OCI-LY3 (cell line): ENCODE measurements at regions not wholly inside any gene's neighbourhood (a gene's known extent, or its start where the extent isn't known, plus 50 kb on each side); places are given as distances from the start of the nearest gene placed in this dataset.

Source experiments
- H2AFZ ChIP-seq: fragments of 200-600, 300-600 bp; shearing (Covaris generic); 2 replicates; pipeline ENCODE4 v1.6.0; 2014; ENCODE audit warnings: antibody characterized with exemption, low read depth, low read length
- H3K27ac ChIP-seq: fragments of 200-600, 300-600 bp; sonication (generic); 2 replicates; pipeline ENCODE4 v1.5.1; 2014; ENCODE audit warnings: mild to moderate bottlenecking, low read length, moderate library complexity, mixed read lengths
- H3K27me3 ChIP-seq: fragments of 200-600, 300-600 bp; sonication (generic); 2 replicates; pipeline ENCODE4 v1.6.1; 2014; ENCODE audit warnings: low read depth, low read length, mixed read lengths
- H3K36me3 ChIP-seq: fragments of 200-600, 300-600 bp; sonication (generic); replicated peaks from 2 replicates; pipeline ENCODE3; 2014; ENCODE audit warnings: low read depth, low read length, mixed read lengths
- H3K4me1 ChIP-seq: fragments of 300-600, 200-600 bp; sonication (generic); 2 replicates; pipeline ENCODE4 v1.6.1; 2014; ENCODE audit warnings: low read length, mixed read lengths
- H3K4me2 ChIP-seq: fragments of 200-600, 300-600 bp; sonication (generic); 2 replicates; pipeline ENCODE4 v1.6.1; 2014; ENCODE audit warnings: low read length, mixed read lengths
- H3K4me3 ChIP-seq: fragments of 300-600, 200-600 bp; sonication (generic); 2 replicates; pipeline ENCODE4 v1.5.1; 2014; ENCODE audit warnings: antibody characterized with exemption, mild to moderate bottlenecking, low read length, moderate library complexity
- H3K79me2 ChIP-seq: fragments of 300-600, 200-600 bp; shearing (Covaris generic); 2 replicates; pipeline ENCODE4 v1.6.1; 2014; ENCODE audit warnings: mild to moderate bottlenecking, low read length, mixed read lengths
- H3K9ac ChIP-seq: fragments of 300-600, 200-600 bp; shearing (Covaris generic); 2 replicates; pipeline ENCODE4 v1.6.0; 2014; ENCODE audit warnings: mild to moderate bottlenecking, low read length, moderate library complexity
- H3K9me3 ChIP-seq: fragments of 200-600, 300-600 bp; shearing (Covaris generic); 2 replicates; pipeline ENCODE4 v1.6.1; 2014; ENCODE audit warnings: low read length, mixed read lengths; ENCODE audit not compliant: insufficient read depth
- H4K20me1 ChIP-seq: fragments of 200-600, 300-600 bp; sonication (generic); 2 replicates; pipeline ENCODE4 v1.6.1; 2016; ENCODE audit warnings: low read length, mixed read lengths; ENCODE audit not compliant: insufficient read depth
- CTCF ChIP-seq: fragments of 200-600, 300-600 bp; sonication (generic); IDR thresholded peaks from 2 replicates; pipeline ENCODE4 v1.5.1; 2014; ENCODE audit warnings: antibody characterized with exemption, low read length, low read depth
- EZH2phosphoT487 ChIP-seq: fragments of 200-600 bp; shearing (Covaris generic); IDR thresholded peaks from 2 replicates; pipeline ENCODE4 v1.6.1; 2018; ENCODE audit warnings: antibody characterized with exemption, mixed run types, low read depth

DNA sequence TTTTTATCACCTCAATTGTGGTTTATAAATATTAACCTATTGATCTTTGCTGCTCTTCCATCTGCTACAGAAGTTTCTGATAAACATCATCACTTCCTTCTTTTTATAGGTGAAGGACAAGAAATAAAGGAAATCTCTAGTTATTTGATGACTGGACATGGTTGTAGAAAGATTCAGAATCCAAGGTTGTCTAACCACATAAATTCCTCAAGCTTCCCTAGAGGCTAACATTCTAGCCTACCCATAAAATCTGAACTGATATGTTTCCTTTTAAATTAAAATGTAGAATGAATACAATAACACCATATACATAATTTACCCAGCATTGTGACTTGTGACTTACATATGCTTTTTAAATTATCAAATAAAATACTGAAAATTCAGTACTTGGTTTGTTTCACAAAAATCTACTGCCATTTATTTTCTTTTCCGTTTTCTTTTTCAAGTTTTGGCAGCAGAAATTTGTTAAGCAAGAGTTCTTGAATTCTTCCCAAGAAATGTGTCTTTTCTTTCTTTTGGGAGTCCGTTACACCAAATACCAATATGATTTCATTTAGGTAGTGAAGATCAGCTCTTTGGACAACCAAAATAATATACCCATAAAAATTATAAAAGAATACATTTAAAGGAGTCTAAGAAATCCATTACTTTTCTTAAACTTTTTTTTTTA is 513.2 kb upstream of the ADGRL2 start:
- H3K4me2 ChIP-seq = no peak overlapping the region
- H3K9ac ChIP-seq = no peak overlapping the region
- no peak for TF ChIP-seq CTCF
- TF ChIP-seq EZH2phosphoT487 = no peak
- H3K4me1 ChIP-seq = no peaks in the 10 kb centered on the region
- H3K36me3 ChIP-seq = no peaks in the 10 kb centered on the region
- H3K79me2 ChIP-seq = no peaks in the 10 kb centered on the region
- no peak overlapping the region for H2AFZ ChIP-seq
- H3K9me3 ChIP-seq = no peaks in the 10 kb centered on the region
- H3K27me3 ChIP-seq = no peaks in the 10 kb centered on the region
- H3K27ac ChIP-seq = no peak overlapping the region
- no peak overlapping the region for H3K4me3 ChIP-seq
- no peaks in the 10 kb centered on the region for H4K20me1 ChIP-seq

DNA sequence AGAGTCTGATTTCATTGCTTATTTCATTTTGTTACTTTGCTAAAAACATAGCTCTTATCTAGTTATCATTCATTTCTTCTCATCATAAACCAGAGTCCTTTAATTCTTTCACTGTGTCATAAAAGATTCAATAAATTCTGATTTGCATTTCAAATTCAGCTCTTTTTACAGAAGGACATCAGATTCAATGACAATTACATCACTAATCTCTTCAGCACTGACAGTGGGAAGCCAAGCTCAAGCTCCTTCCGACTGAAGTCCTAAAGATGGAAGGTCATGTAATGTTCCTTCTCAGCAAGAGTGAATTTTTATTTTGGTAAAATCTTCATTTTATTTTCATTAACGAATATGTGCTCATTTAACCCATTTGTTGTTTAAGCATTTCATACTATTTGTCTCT is 530.7 kb upstream of the ADGRL2 start:
- Histone ChIP-seq H3K9ac (no peak overlapping the region), H4K20me1 (no peaks in the 10 kb centered on the region), H3K36me3 (no peaks in the 10 kb centered on the region), H2AFZ (no peak overlapping the region), H3K27me3 (no peaks in the 10 kb centered on the region), H3K4me2 (no peak overlapping the region), H3K9me3 (no peaks in the 10 kb centered on the region), H3K79me2 (no peaks in the 10 kb centered on the region), H3K4me3 (no peak overlapping the region), H3K27ac (no peak overlapping the region), H3K4me1 (no peaks in the 10 kb centered on the region)
- TF ChIP-seq EZH2phosphoT487 = no peak
- no peak for TF ChIP-seq CTCF

- Histone ChIP-seq H3K4me2 (no peak overlapping the region), H4K20me1 (no peaks in the 10 kb centered on the region), H2AFZ (no peak overlapping the region), H3K36me3 (no peaks in the 10 kb centered on the region), H3K27me3 (no peaks in the 10 kb centered on the region), H3K4me3 (no peak overlapping the region), H3K79me2 (no peaks in the 10 kb centered on the region), H3K4me1 (no peaks in the 10 kb centered on the region), H3K9me3 (no peaks in the 10 kb centered on the region), H3K9ac (no peak overlapping the region), H3K27ac (no peak overlapping the region)
- TF ChIP-seq EZH2phosphoT487 = no peak
- no peak for TF ChIP-seq CTCF
Observed at GRCh38 chr1:81264976-81265375, 535.8 kb upstream of the ADGRL2 start.

- Histone ChIP-seq H2AFZ (no peak overlapping the region), H3K4me3 (no peak overlapping the region)
Observed at GRCh38 chr1:81259625-81260411, 540.9 kb upstream of the ADGRL2 start.

More at GRCh38 chr1:81259625-81260411, 540.9 kb upstream of the ADGRL2 start:
- Histone ChIP-seq H3K9me3 (no peaks in the 10 kb centered on the region), H3K27ac (no peak overlapping the region), H3K27me3 (no peaks in the 10 kb centered on the region), H3K4me2 (no peak overlapping the region), H3K36me3 (no peaks in the 10 kb centered on the region), H3K9ac (no peak overlapping the region), H3K4me1 (no peaks in the 10 kb centered on the region), H4K20me1 (no peaks in the 10 kb centered on the region), H3K79me2 (no peaks in the 10 kb centered on the region)
- TF ChIP-seq CTCF = no peak
